ENCODE measurements at regions not wholly inside any gene's neighbourhood (a gene's known extent, or its start where the extent isn't known, plus 50 kb on each side); places are given as distances from the start of the nearest gene placed in this dataset.

DNA sequence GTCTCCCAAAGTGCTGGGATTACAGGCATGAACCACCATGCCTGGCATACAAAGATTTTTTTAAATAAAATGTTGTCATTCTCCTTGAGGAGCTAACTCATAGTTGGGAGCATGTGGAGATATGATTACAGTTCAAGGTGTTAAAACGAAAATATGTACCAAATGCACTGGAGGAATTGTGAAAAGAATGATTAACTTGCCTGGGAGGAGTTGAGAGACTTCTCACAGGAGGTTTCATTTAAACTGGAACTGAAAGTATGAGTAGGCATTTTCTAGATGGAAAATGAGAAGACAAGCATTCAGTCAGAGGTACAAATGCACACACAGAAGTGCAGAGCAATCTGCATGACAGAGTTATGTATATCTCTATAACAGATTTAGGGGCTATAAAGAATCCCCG is 126.6 kb upstream of the PDE1A start:
- H3K4me1 ChIP-seq (ENCODE audit: control insufficient read depth in 1 of 2, insufficient read depth in 1 of 2, low read depth in 1 of 2, low read length in 1 of 2), result no peaks in the 10 kb centered on the region
- no peak overlapping the region for H3K4me3 ChIP-seq (ENCODE audit: low read depth in 1 of 2, low read length in 1 of 2)
- no peak overlapping the region for H3K27ac ChIP-seq
- no peaks in the 10 kb centered on the region for H3K9me3 ChIP-seq
- H3K36me3 ChIP-seq, result no peaks in the 10 kb centered on the region
- TF ChIP-seq, protein P1, sequence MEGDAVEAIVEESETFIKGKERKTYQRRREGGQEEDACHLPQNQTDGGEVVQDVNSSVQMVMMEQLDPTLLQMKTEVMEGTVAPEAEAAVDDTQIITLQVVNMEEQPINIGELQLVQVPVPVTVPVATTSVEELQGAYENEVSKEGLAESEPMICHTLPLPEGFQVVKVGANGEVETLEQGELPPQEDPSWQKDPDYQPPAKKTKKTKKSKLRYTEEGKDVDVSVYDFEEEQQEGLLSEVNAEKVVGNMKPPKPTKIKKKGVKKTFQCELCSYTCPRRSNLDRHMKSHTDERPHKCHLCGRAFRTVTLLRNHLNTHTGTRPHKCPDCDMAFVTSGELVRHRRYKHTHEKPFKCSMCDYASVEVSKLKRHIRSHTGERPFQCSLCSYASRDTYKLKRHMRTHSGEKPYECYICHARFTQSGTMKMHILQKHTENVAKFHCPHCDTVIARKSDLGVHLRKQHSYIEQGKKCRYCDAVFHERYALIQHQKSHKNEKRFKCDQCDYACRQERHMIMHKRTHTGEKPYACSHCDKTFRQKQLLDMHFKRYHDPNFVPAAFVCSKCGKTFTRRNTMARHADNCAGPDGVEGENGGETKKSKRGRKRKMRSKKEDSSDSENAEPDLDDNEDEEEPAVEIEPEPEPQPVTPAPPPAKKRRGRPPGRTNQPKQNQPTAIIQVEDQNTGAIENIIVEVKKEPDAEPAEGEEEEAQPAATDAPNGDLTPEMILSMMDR (IDR thresholded peaks at IDR 0.05), result no peak
- no peaks in the 10 kb centered on the region for H3K27me3 ChIP-seq

GRCh38 chr2:182554950-182555349 is 128.1 kb upstream of the PDE1A start:
- Histone ChIP-seq H3K27me3 (no peaks in the 10 kb centered on the region), H3K27ac (no peak overlapping the region), H3K4me1 (ENCODE audit: control insufficient read depth in 1 of 2, insufficient read depth in 1 of 2, low read depth in 1 of 2, low read length in 1 of 2) (no peaks in the 10 kb centered on the region), H3K9me3 (no peaks in the 10 kb centered on the region), H3K36me3 (no peaks in the 10 kb centered on the region), H3K4me3 (ENCODE audit: low read depth in 1 of 2, low read length in 1 of 2) (no peak overlapping the region)
- TF ChIP-seq, protein P1 (IDR thresholded peaks at IDR 0.05), result no peak

DNA sequence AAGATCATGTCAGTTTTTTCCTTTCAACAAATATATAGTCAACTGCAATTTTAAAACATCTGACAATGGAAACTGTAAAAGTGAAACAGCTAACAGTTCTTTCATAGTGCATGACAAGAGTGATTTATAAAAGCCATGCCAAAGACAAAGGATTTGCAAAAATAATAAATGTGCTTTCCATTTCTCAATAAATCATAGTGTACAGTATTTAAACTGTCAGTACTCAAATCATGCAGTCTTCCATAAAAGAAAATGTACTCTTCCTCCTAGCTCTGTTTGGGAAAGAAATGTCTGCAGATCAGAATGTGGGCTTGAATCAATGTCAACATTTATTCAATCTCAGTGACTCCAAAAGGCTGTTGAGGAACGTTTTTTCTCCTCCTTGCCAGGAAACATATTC is 131.7 kb upstream of the PDE1A start:
- TF ChIP-seq, protein P1 (IDR thresholded peaks at IDR 0.05), result no peak
- no peaks in the 10 kb centered on the region for H3K27me3 ChIP-seq
- no peaks in the 10 kb centered on the region for H3K36me3 ChIP-seq
- H3K4me1 ChIP-seq (ENCODE audit: control insufficient read depth in 1 of 2, insufficient read depth in 1 of 2, low read depth in 1 of 2, low read length in 1 of 2), result no peaks in the 10 kb centered on the region
- H3K4me3 ChIP-seq (ENCODE audit: low read depth in 1 of 2, low read length in 1 of 2), result no peak overlapping the region
- no peaks in the 10 kb centered on the region for H3K9me3 ChIP-seq
- no peak overlapping the region for H3K27ac ChIP-seq

DNA sequence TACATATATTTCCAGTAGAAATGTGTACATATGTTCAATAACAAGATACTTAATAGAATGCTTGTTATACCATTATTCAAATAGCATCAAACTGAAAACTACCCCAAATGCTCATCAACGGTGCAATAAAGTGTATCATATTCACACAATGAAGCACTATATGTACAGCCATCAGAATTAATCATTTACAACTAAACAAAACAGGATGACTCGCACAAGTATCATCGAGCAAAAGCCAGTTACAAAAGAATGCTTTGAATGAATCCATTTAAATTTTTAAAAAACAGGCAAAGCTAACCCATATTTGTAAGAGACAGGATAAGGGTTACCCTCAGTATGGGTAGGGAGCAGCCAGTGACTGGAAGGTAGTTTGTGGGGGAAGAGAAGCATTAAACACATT is 132.8 kb upstream of the PDE1A start:
- H3K4me1 ChIP-seq (ENCODE audit: control insufficient read depth in 1 of 2, insufficient read depth in 1 of 2, low read depth in 1 of 2, low read length in 1 of 2), result no peaks in the 10 kb centered on the region
- TF ChIP-seq, protein P1 (IDR thresholded peaks at IDR 0.05), result no peak

DNA sequence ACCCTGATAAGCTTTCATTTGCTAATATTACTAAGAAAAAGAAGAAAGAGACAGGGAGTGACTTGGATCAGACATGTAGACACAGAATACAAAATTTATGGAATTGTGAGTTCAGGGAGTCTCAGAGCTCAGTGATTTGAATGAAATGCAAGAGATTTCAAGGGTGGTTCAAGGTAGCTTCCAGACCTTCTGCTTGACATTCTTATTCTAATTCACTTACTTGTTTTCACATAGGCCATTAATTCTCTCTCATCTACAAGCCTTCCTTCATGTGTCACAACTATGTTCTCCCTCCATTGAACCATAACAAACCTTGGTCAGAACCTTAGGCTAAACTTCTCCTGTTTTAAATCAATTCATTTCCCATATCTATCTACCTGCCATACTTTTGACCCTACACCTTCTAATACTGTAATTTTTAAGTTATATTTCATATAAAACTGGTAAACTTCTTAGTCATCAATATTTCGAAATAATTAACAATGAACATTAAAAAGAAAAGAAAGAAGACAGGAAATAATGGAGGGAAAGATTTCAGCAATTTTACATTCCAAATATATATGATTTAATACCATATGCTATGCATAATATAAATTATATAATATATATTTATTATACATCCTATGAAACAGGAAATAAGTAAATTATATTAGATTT is 139.2 kb upstream of the PDE1A start:
- H3K27ac ChIP-seq, result no peak overlapping the region
- TF ChIP-seq, protein P1 (IDR thresholded peaks at IDR 0.05), result no peak
- no peaks in the 10 kb centered on the region for H3K4me1 ChIP-seq (ENCODE audit: control insufficient read depth in 1 of 2, insufficient read depth in 1 of 2, low read depth in 1 of 2, low read length in 1 of 2)
- H3K9me3 ChIP-seq, result no peaks in the 10 kb centered on the region
- no peaks in the 10 kb centered on the region for H3K36me3 ChIP-seq
- H3K4me3 ChIP-seq (ENCODE audit: low read depth in 1 of 2, low read length in 1 of 2), result no peak overlapping the region
- H3K27me3 ChIP-seq, result no peaks in the 10 kb centered on the region

More for the DNA sequence above, 132.8 kb upstream of the PDE1A start:
- no peak overlapping the region for H3K27ac ChIP-seq
- H3K36me3 ChIP-seq, result no peaks in the 10 kb centered on the region
- H3K9me3 ChIP-seq, result no peaks in the 10 kb centered on the region
- H3K4me3 ChIP-seq (ENCODE audit: low read depth in 1 of 2, low read length in 1 of 2), result no peak overlapping the region
- no peaks in the 10 kb centered on the region for H3K27me3 ChIP-seq
